ENCODE measurements at regions not wholly inside any gene's neighbourhood (a gene's known extent, or its start where the extent isn't known, plus 50 kb on each side); places are given as distances from the start of the nearest gene placed in this dataset.

- TF ChIP-seq ZNF462 (CRISPR knock-in tag; IDR thresholded peaks at IDR 0.05) (no peak), POLR2AphosphoS5 (IDR thresholded peaks at IDR 0.05; ENCODE audit: low read depth) (no peak), STAT1 (IDR thresholded peaks at IDR 0.05; ENCODE audit: unreplicated experiment) (no peak), ZNF331 (CRISPR knock-in tag; IDR thresholded peaks at IDR 0.05; ENCODE audit: low read depth) (no peak), ETS1 (IDR thresholded peaks at IDR 0.05) (no peak), EZH2 (IDR thresholded peaks at IDR 0.05; ENCODE audit: low read depth, unreplicated experiment) (no peak), CTCF (conservative IDR thresholded peaks at IDR 0.05; ENCODE audit: low read depth in 2 of 2) (no peak), ZNF114 (CRISPR knock-in tag; IDR thresholded peaks at IDR 0.05) (no peak)
Observed at GRCh38 chr5:136423944-136424606, 58.7 kb upstream of the TRPC7 start (continued).

Data from GM23338 (cell line).